HG03342 (cell line): ENCODE measurements at regions not wholly inside any gene's neighbourhood (a gene's known extent, or its start where the extent isn't known, plus 50 kb on each side); places are given as distances from the start of the nearest gene placed in this dataset.

Experiments
- ATAC-seq: cut with Tn5 transposase; IDR thresholded peaks from one replicate; pipeline ENCODE4 v1.9.1; 2021; ENCODE audit warnings: mild to moderate bottlenecking, moderate library complexity; ENCODE audit not compliant: unreplicated experiment

GRCh38 chr2:128733450-128733849 is 414.8 kb upstream of the HS6ST1 start:
- no peak for ATAC-seq

GRCh38 chr2:128734521-128735295 is 416.0 kb upstream of the HS6ST1 start:
- no peak for ATAC-seq

GRCh38 chr2:128735296-128735960 is 416.8 kb upstream of the HS6ST1 start:
- no peak for ATAC-seq

- ATAC-seq: no peak
Observed at GRCh38 chr2:128736046-128736688, 417.5 kb upstream of the HS6ST1 start.

- ATAC-seq: peak; percentile 66
Observed at GRCh38 chr2:128736689-128737545, 418.2 kb upstream of the HS6ST1 start.

- ATAC-seq: no peak
Observed at GRCh38 chr2:128737546-128737826, 418.8 kb upstream of the HS6ST1 start.

GRCh38 chr2:128738446-128739110 is 419.9 kb upstream of the HS6ST1 start:
- ATAC-seq: no peak

- no peak for ATAC-seq
Observed at GRCh38 chr2:128742467-128742866, 423.8 kb upstream of the HS6ST1 start.

- ATAC-seq: no peak
Observed at GRCh38 chr2:128745946-128746345, 427.3 kb upstream of the HS6ST1 start.

- no peak for ATAC-seq
Observed at GRCh38 chr2:128746356-128746755, 427.7 kb upstream of the HS6ST1 start.

- ATAC-seq: no peak
Observed at GRCh38 chr2:128748336-128748735, 429.7 kb upstream of the HS6ST1 start.

GRCh38 chr2:128748835-128749605 is 430.4 kb upstream of the HS6ST1 start:
- ATAC-seq: no peak

- no peak for ATAC-seq
Observed at GRCh38 chr2:128750328-128751165, 431.9 kb upstream of the HS6ST1 start.

GRCh38 chr2:128751746-128752145 is 433.1 kb upstream of the HS6ST1 start:
- no peak for ATAC-seq

GRCh38 chr2:128752691-128753263 is 434.1 kb upstream of the HS6ST1 start:
- no peak for ATAC-seq

GRCh38 chr2:128753321-128753720 is 434.7 kb upstream of the HS6ST1 start:
- ATAC-seq: no peak

- ATAC-seq: no peak
Observed at GRCh38 chr2:128753800-128754199, 435.1 kb upstream of the HS6ST1 start.

GRCh38 chr2:128754246-128754724 is 435.6 kb upstream of the HS6ST1 start:
- ATAC-seq: peak; percentile 84
